HepG2 (cell line): ENCODE measurements at regions not wholly inside any gene's neighbourhood (a gene's known extent, or its start where the extent isn't known, plus 50 kb on each side); places are given as distances from the start of the nearest gene placed in this dataset.
A peak's percentile ranks its signal among the peaks of the same experiment; 100 is the strongest.

Source experiments
- ATAC-seq: fragments of 200-7000 bp; cut with Tn5 transposase; 3 replicates; pipeline ENCODE4 v1.9.1; 2020; ENCODE audit warnings: mild to moderate bottlenecking, moderate library complexity
- BruUV-seq: library from RNA; stranded (reverse); fragments of 400-500 nt; replicated peaks from 2 replicates; lab custom pipeline; 2021; lab: Mats Ljungman, UMichigan
- CTCF ChIA-PET: fragments of 300-600 bp; formaldehyde crosslinking; extraction: SDS; loops from one replicate; lab custom pipeline; 2021; ENCODE audit warnings: low total read pairs, inconsistent platforms, low intra/inter-chr PET ratio; lab: Yijun Ruan, JAX
- POLR2A ChIA-PET: fragments of 350-600 bp; sonication (Branson Sonifier 250); formaldehyde crosslinking; loops from one replicate; lab custom pipeline; 2020; ENCODE audit warnings: antibody characterized with exemption, inconsistent platforms; lab: Yijun Ruan, JAX
- DNase-seq: peaks from one replicate; pipeline ENCODE4 v3.0.0-alpha.2; 2015; ENCODE audit warnings: low spot score
- FAIRE-seq: peaks from 3 replicates; lab custom pipeline; 2011; peaks lifted over from hg19 to GRCh38; lab: Jason Lieb, UNC
- H2AFZ ChIP-seq: one replicate; pipeline ENCODE4 v1.6.1; 2011; ENCODE audit warnings: low read length, inconsistent platforms
- H3K27ac ChIP-seq: fragments of 300-600 bp; 3 replicates; pipeline ENCODE4 v1.8.0; 2011; ENCODE audit warnings: mixed run types, mild to moderate bottlenecking, mixed read lengths, low read length, inconsistent platforms; ENCODE audit not compliant: insufficient read depth; ENCODE audit errors: extremely low read length
- H3K27me3 ChIP-seq, 2 experiments: fragments of 200-600 bp in 1 of 2; 2 replicates in 1 of 2; 3 replicates in 1 of 2; pipeline versions ENCODE4 v1.6.0 to v1.8.0; 2011; ENCODE audit warnings: low read length in 2 of 2, mild to moderate bottlenecking in 2 of 2, moderate library complexity in 2 of 2, inconsistent platforms in 1 of 2; ENCODE audit not compliant: insufficient read depth in 2 of 2, control insufficient read depth in 1 of 2
- H3K36me3 ChIP-seq, 2 experiments: fragments of 200-600 bp in 1 of 2; replicated peaks in 1 of 2; 2 replicates in 1 of 2; 3 replicates in 1 of 2; pipeline versions ENCODE4 v1.5.1 to v1.8.0; 2011; ENCODE audit warnings: low read length in 2 of 2, inconsistent platforms in 1 of 2; ENCODE audit not compliant: insufficient read depth in 2 of 2, control insufficient read depth in 1 of 2
- H3K4me1 ChIP-seq: 2 replicates; pipeline ENCODE4 v1.5.1; 2012; ENCODE audit warnings: low read length, inconsistent platforms; ENCODE audit not compliant: insufficient read depth
- H3K4me2 ChIP-seq: 2 replicates; pipeline ENCODE4 v1.6.0; 2011; ENCODE audit warnings: low read depth, low read length, inconsistent platforms
- H3K4me3 ChIP-seq, 3 experiments: fragments of 200-600 bp in 1 of 3; sonication (generic), shearing (Covaris generic) in 1 of 3; replicated peaks in 1 of 3; 2 replicates each; pipeline ENCODE4 v1.5.1; 2011 to 2016; ENCODE audit warnings: low read length in 3 of 3, inconsistent platforms in 2 of 3, low read depth in 2 of 3, mild to moderate bottlenecking in 2 of 3, control low read depth in 1 of 3, mixed read lengths in 1 of 3; ENCODE audit not compliant: insufficient read depth in 1 of 3
- H3K79me2 ChIP-seq: one replicate; pipeline ENCODE4 v1.6.1; 2011; ENCODE audit warnings: low read length, inconsistent platforms; ENCODE audit not compliant: insufficient read depth
- H3K9ac ChIP-seq: 2 replicates; pipeline ENCODE4 v1.6.0; 2011; ENCODE audit warnings: mild to moderate bottlenecking, low read depth, low read length, inconsistent platforms; ENCODE audit not compliant: insufficient read depth
- H3K9me3 ChIP-seq: 2 replicates; pipeline ENCODE4 v1.5.1; 2012; ENCODE audit warnings: mild to moderate bottlenecking, low read length
- H4K20me1 ChIP-seq: 2 replicates; pipeline ENCODE4 v1.6.0; 2011; ENCODE audit warnings: inconsistent platforms, mild to moderate bottlenecking, low read length, moderate library complexity; ENCODE audit not compliant: insufficient read depth
- HOXA7 ChIP-seq: sonication (generic); formaldehyde crosslinking; IDR thresholded peaks from 2 replicates; pipeline ENCODE4 v1.8.1; 2022; ENCODE audit warnings: mild to moderate bottlenecking, missing genetic modification reagents, moderate library complexity
- MAFF ChIP-seq: IDR thresholded peaks from 2 replicates; pipeline ENCODE4 v1.6.1; 2011; ENCODE audit warnings: low read depth, low read length, improper control_type of control experiment
- MAFK ChIP-seq, 2 experiments: IDR thresholded peaks in 1 of 2; conservative IDR thresholded peaks in 1 of 2; 2 replicates each; pipeline ENCODE4 v1.6.1; 2011; ENCODE audit warnings: improper control_type of control experiment in 2 of 2, low read length in 2 of 2
- ZBTB25 ChIP-seq: IDR thresholded peaks from 2 replicates; pipeline ENCODE4 v1.6.1; 2018; ENCODE audit warnings: missing genetic modification reagents
- ZNF383 ChIP-seq: sonication (generic); formaldehyde crosslinking; IDR thresholded peaks from 2 replicates; pipeline ENCODE4 v1.4.0; 2020; ENCODE audit warnings: missing genetic modification reagents, mild to moderate bottlenecking, borderline replicate concordance
- ZNF430 ChIP-seq: sonication (generic); formaldehyde crosslinking; IDR thresholded peaks from 2 replicates; pipeline ENCODE4 v1.9.0; 2021; ENCODE audit warnings: mild to moderate bottlenecking, missing genetic modification reagents
- ZNF646 ChIP-seq: sonication (generic); formaldehyde crosslinking; IDR thresholded peaks from 2 replicates; pipeline ENCODE4 v1.9.0; 2021; ENCODE audit warnings: mild to moderate bottlenecking, missing genetic modification reagents
- ZSCAN29 ChIP-seq: sonication (generic); formaldehyde crosslinking; conservative IDR thresholded peaks from 2 replicates; pipeline ENCODE4 v1.4.0; 2020; ENCODE audit warnings: mild to moderate bottlenecking, missing genetic modification reagents
- WGBS: methylation state at CpG from one replicate; pipeline ENCODE4 v1.1.6; 2017; ENCODE audit warnings: low lambda C conversion rate; 5-methylcytosine and 5-hydroxymethylcytosine counted together
- in situ Hi-C: cut with HindIII; loops from 2 replicates; pipeline ENCODE4 v1.10.0; 2017; ENCODE audit warnings: low pct_unique_long_range_greater_than_20kb; ENCODE audit not compliant: extremely low pct_ligation_motif_present
- intact Hi-C: fragments of 100-400 bp; cut with micrococcal nuclease; formaldehyde crosslinking; loops from one replicate; pipeline ENCODE4 v1.10.0; 2022; ENCODE audit not compliant: unreplicated experiment

GRCh38 chr2:166775176-166775575 is 113.1 kb upstream of the XIRP2 start:
- no peaks in the 10 kb centered on the region for H3K79me2 ChIP-seq
- no peak for ATAC-seq
- H3K4me2 ChIP-seq: no peak overlapping the region
- H3K4me3 ChIP-seq: no peak overlapping the region
- WGBS: 2% methylated on average over 1 of the region's 1 CpG
- no peak for DNase-seq
- H4K20me1 ChIP-seq: no peaks in the 10 kb centered on the region
- in situ Hi-C loops: no loop called here
- no peak overlapping the region for H2AFZ ChIP-seq
- H3K36me3 ChIP-seq: no peaks in the 10 kb centered on the region
- TF ChIP-seq ZNF430 (no peak), ZNF646 (CRISPR knock-in tag) (no peak), MAFK (conservative IDR thresholded peaks at IDR 0.05 in 1 of 2, IDR thresholded peaks at IDR 0.05 in 1 of 2; ENCODE audit: low read length in 2 of 2) (peak; percentile 53 to 57; a peak in 3 of 4 replicates), HOXA7 (CRISPR knock-in tag) (no peak), ZNF383 (CRISPR knock-in tag) (no peak), MAFF (peak; percentile 33; the same call in 1 of the 2 replicates), ZBTB25 (no peak), ZSCAN29 (no peak)
- ChIA-PET POLR2A (no interaction called here), CTCF (no interaction called here)
- H3K27me3 ChIP-seq: no peaks in the 10 kb centered on the region
- no peaks in the 10 kb centered on the region for H3K9me3 ChIP-seq
- H3K4me1 ChIP-seq: no peaks in the 10 kb centered on the region
- intact Hi-C loops: no loop called here
- no peak overlapping the region for H3K9ac ChIP-seq
- BruUV-seq: no TSS peak
- no peak overlapping the region for H3K27ac ChIP-seq
- no peak for FAIRE-seq
